Skeletal muscle tissue (tissue), 3 donors: ENCODE measurements at regions not wholly inside any gene's neighbourhood (a gene's known extent, or its start where the extent isn't known, plus 50 kb on each side); places are given as distances from the start of the nearest gene placed in this dataset.

Source experiments
- H3K27ac ChIP-seq: one replicate; pipeline ENCODE4 v1.7.0; 2013; ENCODE audit warnings: mild to moderate bottlenecking, low read depth, low read length, inconsistent platforms
- H3K27me3 ChIP-seq, 3 donors: one replicate each; pipeline ENCODE4 v1.7.0; 2013; ENCODE audit warnings: low read length in 3 of 3; ENCODE audit not compliant: control insufficient read depth in 3 of 3, insufficient read depth in 3 of 3
- H3K36me3 ChIP-seq, 3 donors: one replicate each; pipeline ENCODE4 v1.7.0; 2013; ENCODE audit warnings: low read length in 3 of 3; ENCODE audit not compliant: control insufficient read depth in 3 of 3, insufficient read depth in 3 of 3
- H3K4me1 ChIP-seq, 3 donors: one replicate each; pipeline ENCODE4 v1.7.0; 2013; ENCODE audit warnings: low read length in 3 of 3, mild to moderate bottlenecking in 3 of 3; ENCODE audit not compliant: control insufficient read depth in 3 of 3, insufficient read depth in 3 of 3
- H3K4me3 ChIP-seq, 3 donors: one replicate each; pipeline ENCODE4 v1.7.0; 2013; ENCODE audit warnings: low read length in 3 of 3
- H3K9ac ChIP-seq, 3 donors: one replicate each; pipeline ENCODE4 v1.7.0; 2013; ENCODE audit warnings: low read length in 3 of 3, mild to moderate bottlenecking in 3 of 3, moderate library complexity in 2 of 3, low read depth in 1 of 3
- H3K9me3 ChIP-seq, 3 donors: one replicate each; pipeline ENCODE4 v1.7.0; 2013; ENCODE audit warnings: low read length in 3 of 3; ENCODE audit not compliant: control insufficient read depth in 3 of 3
- donor health status: Osteomylitis.

DNA sequence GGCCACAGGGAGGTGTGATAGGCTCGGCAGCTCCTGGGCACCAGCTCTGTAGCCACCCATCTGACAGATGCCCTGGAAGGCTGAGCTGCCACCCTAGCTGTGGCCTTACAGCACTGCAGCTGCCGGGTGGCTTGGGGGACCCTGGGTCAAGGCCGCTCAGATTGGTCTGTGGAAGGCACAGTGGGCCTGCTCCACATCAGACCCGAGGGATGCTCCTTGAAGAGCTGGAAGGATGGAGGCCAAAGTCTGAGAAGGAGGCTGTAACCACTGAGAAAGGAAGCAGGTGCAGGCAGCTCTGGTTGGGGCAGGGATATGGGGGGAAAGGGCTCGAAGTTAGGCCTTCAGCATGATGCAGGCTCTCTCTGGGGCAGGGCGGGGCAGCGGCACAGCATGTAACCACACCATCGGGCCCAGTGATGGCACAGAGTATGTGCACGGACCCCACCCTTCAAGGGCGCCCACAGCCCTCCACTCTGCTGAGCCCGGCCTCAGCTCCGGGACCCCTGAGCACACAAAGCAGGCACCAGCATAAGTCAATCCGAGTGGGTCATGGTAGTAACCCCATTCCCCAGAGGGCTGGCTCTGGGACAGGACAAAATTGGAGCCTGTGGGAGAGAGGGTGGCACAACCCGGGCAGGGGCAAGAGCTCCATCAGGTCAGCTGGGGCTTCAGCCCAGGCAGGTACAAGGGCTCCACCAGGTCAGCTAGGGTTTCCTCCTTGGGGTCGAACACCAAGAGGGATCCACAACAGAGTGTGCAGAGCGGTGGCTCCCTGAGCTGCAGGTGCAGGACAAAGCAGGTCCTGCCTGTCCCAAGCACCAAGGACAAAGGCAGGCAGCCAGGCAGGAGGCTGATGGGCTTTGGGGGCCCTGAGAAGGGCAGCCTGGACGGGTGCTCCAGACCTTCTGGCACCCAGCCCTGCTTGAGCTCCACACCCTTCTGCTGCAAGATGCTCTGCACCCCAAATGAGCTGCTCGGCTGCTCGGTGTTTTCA is 1511.1 kb downstream of the BRD1 start:
- Histone ChIP-seq H3K4me1 (no peaks in the 10 kb centered on the region), H3K27ac (no peak overlapping the region), H3K9me3 (no peaks in the 10 kb centered on the region), H3K36me3 (no peaks in the 10 kb centered on the region), H3K4me3 (no peak overlapping the region), H3K9ac (no peak overlapping the region), H3K27me3 (peaks cover 2 to 16% (median 3%) of the 10 kb centered on the region in 3 donors)

DNA sequence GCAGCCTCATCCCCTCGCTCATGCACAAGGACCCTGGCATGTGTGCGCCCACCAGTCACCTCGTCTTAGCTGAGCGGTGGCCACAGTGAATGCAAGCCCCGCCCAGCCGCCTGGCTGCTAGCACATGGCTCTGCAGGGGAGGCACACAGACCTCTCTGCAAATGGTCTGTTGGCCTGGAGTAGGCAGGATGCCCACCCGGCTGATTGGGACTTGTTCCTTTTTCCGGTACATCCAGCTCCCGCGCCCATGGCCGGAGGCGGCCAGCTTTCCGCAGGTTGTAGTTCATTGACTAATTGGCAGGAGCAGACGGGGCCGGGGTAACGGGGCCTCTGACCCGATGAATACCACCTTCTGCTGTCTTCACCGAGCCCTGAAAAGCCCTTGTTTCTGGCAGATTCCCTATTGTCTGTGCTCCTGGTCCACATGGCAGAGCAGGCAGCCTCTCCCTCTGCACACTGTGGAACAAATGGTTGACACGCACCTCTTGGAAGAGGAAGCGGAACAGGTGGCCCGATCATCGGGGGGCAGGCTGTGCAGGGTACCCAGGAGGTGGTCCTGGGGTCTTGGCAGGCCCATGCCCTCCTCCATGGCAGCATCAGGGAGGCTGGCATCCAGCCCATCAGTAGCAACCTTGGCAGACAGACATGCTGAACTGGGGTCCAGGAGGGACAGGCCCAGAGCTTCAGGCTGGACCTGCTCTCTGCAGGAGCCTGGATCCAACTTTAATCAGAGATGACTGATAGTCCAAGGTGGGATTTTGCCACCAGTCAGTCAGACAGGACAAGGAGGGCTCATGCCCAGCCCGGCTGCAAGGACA is 1512.0 kb downstream of the BRD1 start:
- Histone ChIP-seq H3K27me3 (peaks cover 2 to 16% (median 3%) of the 10 kb centered on the region in 3 donors), H3K4me3 (no peak overlapping the region), H3K27ac (no peak overlapping the region), H3K4me1 (no peaks in the 10 kb centered on the region), H3K9ac (no peak overlapping the region), H3K9me3 (no peaks in the 10 kb centered on the region), H3K36me3 (no peaks in the 10 kb centered on the region)

DNA sequence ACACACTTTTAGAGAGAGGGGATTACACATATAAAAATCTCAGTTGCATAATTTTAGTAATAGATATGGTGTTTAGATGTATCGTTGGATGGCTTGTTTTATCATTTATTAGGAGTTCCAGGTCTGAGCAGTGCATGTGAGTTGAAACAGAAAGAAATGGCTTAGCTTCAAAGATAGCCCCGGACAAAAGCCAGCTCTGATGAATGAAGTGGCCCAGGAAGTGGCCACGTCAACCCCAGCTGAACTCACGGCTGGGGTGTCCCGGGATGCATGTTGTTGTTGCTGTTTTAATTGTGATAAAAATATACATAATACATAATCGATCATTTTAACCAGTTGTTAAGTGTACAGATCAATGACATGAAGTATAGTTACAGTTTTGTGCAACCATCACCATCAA is 1513.6 kb downstream of the BRD1 start:
- no peaks in the 10 kb centered on the region for H3K4me1 ChIP-seq
- no peak overlapping the region for H3K4me3 ChIP-seq
- peaks cover 2 to 7% (median 3%) of the 10 kb centered on the region in 3 donors for H3K27me3 ChIP-seq
- H3K36me3 ChIP-seq: no peaks in the 10 kb centered on the region
- no peak overlapping the region for H3K9ac ChIP-seq
- no peaks in the 10 kb centered on the region for H3K9me3 ChIP-seq
- H3K27ac ChIP-seq: no peak overlapping the region

DNA sequence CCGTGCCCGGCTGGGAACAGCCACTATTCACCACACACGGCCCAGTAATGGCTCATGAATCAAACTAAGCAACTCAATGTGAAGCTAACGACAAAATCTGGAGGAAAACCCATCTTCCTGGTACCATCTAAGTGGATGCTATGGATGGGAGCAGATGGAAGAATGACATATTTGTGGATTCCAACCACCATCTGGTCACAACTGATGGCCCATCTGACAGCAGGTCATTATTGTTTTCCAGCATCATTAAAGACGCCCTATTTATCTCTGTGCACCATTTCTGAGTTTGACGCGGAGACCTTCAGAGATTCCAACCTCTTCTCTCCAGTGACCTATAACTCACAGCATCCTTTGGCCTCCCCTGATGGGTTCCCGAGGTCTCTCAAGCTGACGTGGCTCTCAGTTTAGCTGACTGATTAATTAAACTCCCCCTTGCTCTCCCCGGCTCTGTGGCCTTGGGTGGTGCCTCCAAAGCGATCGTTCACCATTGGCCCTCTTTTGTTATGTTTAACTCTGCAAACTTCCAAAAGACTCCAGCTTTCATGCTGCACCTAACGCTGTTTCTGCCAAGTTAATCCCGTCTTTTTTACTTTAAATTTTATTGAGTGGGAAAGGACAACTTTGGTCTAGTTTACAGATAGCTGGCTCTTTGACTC is 1514.4 kb downstream of the BRD1 start:
- Histone ChIP-seq H3K4me3 (no peak overlapping the region), H3K4me1 (no peaks in the 10 kb centered on the region), H3K36me3 (no peaks in the 10 kb centered on the region), H3K27ac (no peak overlapping the region), H3K9ac (no peak overlapping the region), H3K27me3 (peaks cover 2 to 4% (median 4%) of the 10 kb centered on the region in 3 donors), H3K9me3 (no peaks in the 10 kb centered on the region)

DNA sequence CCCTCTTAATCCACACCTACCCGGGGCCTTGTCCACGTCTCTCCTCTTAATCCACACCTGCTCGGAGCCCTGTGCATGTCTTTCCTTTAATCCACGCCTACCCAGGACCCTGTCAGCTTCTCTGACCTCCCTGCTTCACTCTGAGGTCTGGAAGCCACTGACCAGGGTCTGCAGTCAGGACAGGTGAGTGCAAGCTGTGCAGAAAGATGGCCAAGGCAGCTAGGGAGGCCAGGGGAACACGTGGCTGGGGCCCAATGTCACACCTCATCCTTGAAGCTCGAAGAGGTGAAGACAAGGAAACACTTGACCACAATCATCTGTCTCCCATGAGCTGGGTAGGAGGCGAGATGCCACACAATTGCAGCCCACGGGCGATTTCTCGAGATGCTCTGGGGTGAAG is 1516.9 kb downstream of the BRD1 start:
- Histone ChIP-seq H3K27me3 (peaks cover 0 to 7% (median 2%) of the 10 kb centered on the region in 3 donors), H3K27ac (no peak overlapping the region), H3K4me3 (no peak overlapping the region), H3K36me3 (no peaks in the 10 kb centered on the region), H3K4me1 (no peaks in the 10 kb centered on the region), H3K9ac (no peak overlapping the region), H3K9me3 (no peaks in the 10 kb centered on the region)

DNA sequence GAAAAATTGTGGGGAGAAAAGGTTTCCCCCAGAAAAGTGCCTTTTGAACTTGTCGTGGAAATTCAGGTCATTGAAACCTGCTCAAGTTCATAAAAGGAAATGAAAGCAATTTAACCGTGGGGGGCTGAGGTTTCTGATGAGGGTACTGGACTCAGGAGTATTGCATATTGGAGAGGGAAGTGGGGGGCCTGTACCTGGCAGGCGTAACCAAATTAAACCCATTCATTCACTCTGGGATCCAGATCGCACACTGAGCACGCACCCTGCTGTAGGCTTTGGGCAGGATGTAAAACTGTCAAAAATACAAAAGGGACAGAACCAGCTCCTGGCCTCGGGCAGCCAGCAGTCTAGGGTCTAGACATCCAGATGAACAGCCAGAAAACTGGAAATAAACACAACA is 1517.4 kb downstream of the BRD1 start:
- Histone ChIP-seq H3K27ac (no peak overlapping the region), H3K4me3 (no peak overlapping the region), H3K4me1 (no peaks in the 10 kb centered on the region), H3K36me3 (no peaks in the 10 kb centered on the region), H3K9me3 (no peaks in the 10 kb centered on the region), H3K27me3 (peaks cover 0 to 8% (median 2%) of the 10 kb centered on the region in 3 donors), H3K9ac (no peak overlapping the region)

DNA sequence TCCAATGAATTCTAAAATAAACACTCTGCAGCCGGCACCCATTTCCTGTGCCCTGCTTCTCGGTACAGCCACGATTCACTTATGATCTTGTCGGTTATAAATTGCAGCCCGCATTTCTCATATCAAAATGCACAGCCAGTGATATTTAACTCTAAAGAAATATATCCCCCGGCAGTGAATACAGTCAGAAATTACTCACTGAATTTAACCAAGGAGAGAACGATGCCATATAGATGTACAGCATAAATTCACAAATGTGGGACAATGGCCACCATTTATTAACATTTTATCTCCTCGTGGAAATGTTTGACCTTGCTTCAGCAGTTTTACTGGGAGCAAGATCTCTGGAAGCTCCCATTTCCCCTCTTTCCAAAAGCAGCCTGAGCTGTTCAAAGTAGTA is 1517.8 kb downstream of the BRD1 start:
- Histone ChIP-seq H3K4me3 (no peak overlapping the region), H3K9me3 (no peaks in the 10 kb centered on the region), H3K36me3 (no peaks in the 10 kb centered on the region), H3K4me1 (no peaks in the 10 kb centered on the region), H3K27me3 (peaks cover under 1 to 9% (median 2%) of the 10 kb centered on the region in 3 donors), H3K27ac (no peak overlapping the region), H3K9ac (no peak overlapping the region)

DNA sequence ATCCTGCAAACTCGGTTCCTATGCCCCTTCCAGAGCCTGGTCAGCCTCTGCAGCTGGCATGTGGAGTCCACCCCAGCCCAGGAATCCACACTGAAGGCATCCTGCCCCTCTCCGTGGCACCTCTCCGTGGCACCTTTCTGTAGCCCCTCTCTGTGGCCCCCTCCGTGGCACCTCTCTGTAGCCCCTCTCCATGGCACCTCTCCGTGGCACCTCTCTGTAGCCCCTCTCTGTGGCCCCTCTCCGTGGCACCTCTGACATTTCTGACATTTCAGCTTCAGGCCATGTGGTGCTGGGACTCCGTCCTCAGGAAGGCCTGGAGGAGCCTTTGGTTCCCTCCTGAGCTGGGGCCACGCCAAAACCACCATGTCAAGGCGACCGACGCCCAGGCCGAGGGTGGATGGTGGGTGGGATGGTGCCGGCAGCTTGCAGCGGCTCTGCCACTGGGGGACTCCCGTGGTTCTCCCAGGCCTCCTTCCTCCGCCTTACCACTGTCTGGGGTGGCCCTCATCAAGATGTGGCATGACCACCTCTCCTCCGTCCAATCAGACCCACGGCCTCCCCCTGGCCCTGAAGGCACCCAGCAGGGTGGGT is 1518.5 kb downstream of the BRD1 start:
- H3K4me3 ChIP-seq: no peak overlapping the region
- no peaks in the 10 kb centered on the region for H3K36me3 ChIP-seq
- H3K9ac ChIP-seq: no peak overlapping the region
- H3K9me3 ChIP-seq: no peaks in the 10 kb centered on the region
- no peaks in the 10 kb centered on the region for H3K4me1 ChIP-seq
- no peak overlapping the region for H3K27ac ChIP-seq
- H3K27me3 ChIP-seq: peaks cover 5 to 14% (median 7%) of the 10 kb centered on the region in 3 donors

DNA sequence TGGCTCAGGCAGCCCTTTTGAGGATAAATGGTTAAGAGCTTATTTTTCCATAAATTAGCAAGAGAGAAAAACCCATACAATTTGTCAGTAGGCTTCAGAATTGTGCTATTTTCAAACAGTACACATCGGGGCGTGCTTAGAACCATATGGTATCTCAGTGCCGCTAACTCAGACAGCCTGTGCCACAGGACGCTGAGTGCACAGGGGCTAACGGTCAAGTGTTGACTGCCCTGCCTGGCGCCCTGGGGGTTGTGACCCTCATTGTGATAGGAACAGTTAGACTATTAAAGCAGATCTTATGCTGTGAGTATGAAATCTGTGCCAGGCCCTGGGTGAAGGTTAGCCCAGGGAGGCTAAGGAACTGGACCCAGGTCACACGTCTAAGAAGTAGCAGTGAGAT is 1519.7 kb downstream of the BRD1 start:
- Histone ChIP-seq H3K9ac (no peak overlapping the region), H3K4me3 (no peak overlapping the region), H3K9me3 (no peaks in the 10 kb centered on the region), H3K27ac (no peak overlapping the region), H3K27me3 (peaks cover 5 to 14% (median 11%) of the 10 kb centered on the region in 3 donors), H3K4me1 (no peaks in the 10 kb centered on the region), H3K36me3 (no peaks in the 10 kb centered on the region)
